ENCODE measurements at regions not wholly inside any gene's neighbourhood (a gene's known extent, or its start where the extent isn't known, plus 50 kb on each side); places are given as distances from the start of the nearest gene placed in this dataset.

- Histone ChIP-seq H3K4me3 (replicated peaks; ENCODE audit: low read depth, low read length) (no peak overlapping the region), H3K36me3 (ENCODE audit: control insufficient read depth, insufficient read depth, low read length) (no peaks in the 10 kb centered on the region), H3K27me3 (replicated peaks; ENCODE audit: control insufficient read depth, insufficient read depth, low read length) (no peaks in the 10 kb centered on the region)
- TF ChIP-seq CTCF (IDR thresholded peaks at IDR 0.05; ENCODE audit: insufficient read depth, low read length, poor library complexity, severe bottlenecking), result no peak
- no peak for DNase-seq (ENCODE audit: extremely low read depth, insufficient read length)
Measured at GRCh38 chr9:102521097-102521755, 473.9 kb upstream of the CYLC2 start.

GRCh38 chr9:102519423-102519822, 475.7 kb upstream of the CYLC2 start:
- H3K27me3 ChIP-seq (replicated peaks; ENCODE audit: control insufficient read depth, insufficient read depth, low read length), result no peaks in the 10 kb centered on the region
- DNase-seq (ENCODE audit: extremely low read depth, insufficient read length), result no peak
- H3K36me3 ChIP-seq (ENCODE audit: control insufficient read depth, insufficient read depth, low read length), result no peaks in the 10 kb centered on the region
- no peak overlapping the region for H3K4me3 ChIP-seq (replicated peaks; ENCODE audit: low read depth, low read length)
- no peak for TF ChIP-seq CTCF (IDR thresholded peaks at IDR 0.05; ENCODE audit: insufficient read depth, low read length, poor library complexity, severe bottlenecking)

- Histone ChIP-seq H3K4me3 (replicated peaks; ENCODE audit: low read depth, low read length) (no peak overlapping the region), H3K36me3 (ENCODE audit: control insufficient read depth, insufficient read depth, low read length) (no peaks in the 10 kb centered on the region), H3K27me3 (replicated peaks; ENCODE audit: control insufficient read depth, insufficient read depth, low read length) (no peaks in the 10 kb centered on the region)
- no peak for DNase-seq (ENCODE audit: extremely low read depth, insufficient read length)
- TF ChIP-seq CTCF (IDR thresholded peaks at IDR 0.05; ENCODE audit: insufficient read depth, low read length, poor library complexity, severe bottlenecking), result no peak
Measured at GRCh38 chr9:102518324-102518723, 476.8 kb upstream of the CYLC2 start.

GRCh38 chr9:102514541-102514940, 480.6 kb upstream of the CYLC2 start:
- TF ChIP-seq CTCF (IDR thresholded peaks at IDR 0.05; ENCODE audit: insufficient read depth, low read length, poor library complexity, severe bottlenecking), result no peak
- H3K36me3 ChIP-seq (ENCODE audit: control insufficient read depth, insufficient read depth, low read length), result no peaks in the 10 kb centered on the region
- no peak for DNase-seq (ENCODE audit: extremely low read depth, insufficient read length)

GRCh38 chr9:102507044-102507687, 488.0 kb upstream of the CYLC2 start:
- TF ChIP-seq CTCF (IDR thresholded peaks at IDR 0.05; ENCODE audit: insufficient read depth, low read length, poor library complexity, severe bottlenecking), result no peak
- DNase-seq (ENCODE audit: extremely low read depth, insufficient read length), result no peak
- H3K27me3 ChIP-seq (replicated peaks; ENCODE audit: control insufficient read depth, insufficient read depth, low read length), result no peaks in the 10 kb centered on the region
- no peaks in the 10 kb centered on the region for H3K36me3 ChIP-seq (ENCODE audit: control insufficient read depth, insufficient read depth, low read length)
- no peak overlapping the region for H3K4me3 ChIP-seq (replicated peaks; ENCODE audit: low read depth, low read length)

More at GRCh38 chr9:102514541-102514940, 480.6 kb upstream of the CYLC2 start:
- no peak overlapping the region for H3K4me3 ChIP-seq (replicated peaks; ENCODE audit: low read depth, low read length)
- H3K27me3 ChIP-seq (replicated peaks; ENCODE audit: control insufficient read depth, insufficient read depth, low read length), result no peaks in the 10 kb centered on the region

Data from GM06990 (cell line).